OCI-LY7 (cell line): ENCODE measurements at regions not wholly inside any gene's neighbourhood (a gene's known extent, or its start where the extent isn't known, plus 50 kb on each side); places are given as distances from the start of the nearest gene placed in this dataset.

Experiments used
- BruUV-seq: library from RNA; stranded (reverse); fragments of 400-500 nt; replicated peaks from 2 replicates; lab custom pipeline; 2021; lab: Mats Ljungman, UMichigan
- CTCF ChIA-PET: fragments of 300-600 bp; sonication (Branson Sonifier 250); formaldehyde crosslinking; loops from one replicate; lab custom pipeline; 2022; ENCODE audit warnings: antibody characterized with exemption; ENCODE audit not compliant: unreplicated experiment; lab: Charles Lee
- POLR2A ChIA-PET: fragments of 300-600 bp; sonication (Branson Sonifier 250); formaldehyde crosslinking; loops from one replicate; lab custom pipeline; 2022; ENCODE audit warnings: antibody characterized with exemption; lab: Charles Lee
- DNase-seq: peaks from one replicate; pipeline ENCODE4 v3.0.0-alpha.2; 2015; ENCODE audit warnings: low spot score
- H2AFZ ChIP-seq: fragments of 200-600 bp; sonication (generic), shearing (Covaris generic); 2 replicates; pipeline ENCODE4 v1.6.1; 2014; ENCODE audit warnings: mild to moderate bottlenecking, antibody characterized with exemption, low read length, moderate library complexity
- H3K27ac ChIP-seq: fragments of 200-600 bp; sonication (generic); 2 replicates; pipeline ENCODE4 v1.5.1; 2014; ENCODE audit warnings: mixed run types, low read depth, mild to moderate bottlenecking, moderate library complexity, low read length, inconsistent platforms; ENCODE audit not compliant: poor library complexity, severe bottlenecking
- H3K36me3 ChIP-seq: fragments of 200-600 bp; sonication (generic); 2 replicates; pipeline ENCODE4 v1.6.1; 2014; ENCODE audit warnings: mild to moderate bottlenecking, antibody characterized with exemption, low read length, moderate library complexity, mixed read lengths; ENCODE audit not compliant: insufficient read depth
- H3K4me1 ChIP-seq: fragments of 200-600 bp; sonication (generic); 2 replicates; pipeline ENCODE4 v1.5.1; 2014; ENCODE audit warnings: mild to moderate bottlenecking, low read length; ENCODE audit not compliant: insufficient read depth, poor library complexity, severe bottlenecking
- H3K4me2 ChIP-seq: fragments of 200-600 bp; sonication (generic); 2 replicates; pipeline ENCODE4 v1.6.1; 2014; ENCODE audit warnings: mild to moderate bottlenecking, low read length
- H3K4me3 ChIP-seq: fragments of 200-600 bp; sonication (generic); 2 replicates; pipeline ENCODE4 v1.5.1; 2014; ENCODE audit warnings: mild to moderate bottlenecking, low read depth, low read length; ENCODE audit not compliant: poor library complexity, severe bottlenecking
- H3K79me2 ChIP-seq: fragments of 200-600 bp; sonication (generic); 2 replicates; pipeline ENCODE4 v1.6.1; 2016; ENCODE audit warnings: low read depth, mild to moderate bottlenecking, low read length, moderate library complexity, mixed read lengths; ENCODE audit not compliant: insufficient read depth
- H3K9me2 ChIP-seq: fragments of 200-600 bp; sonication (generic); 2 replicates; pipeline ENCODE4 v1.6.1; 2016; ENCODE audit warnings: mild to moderate bottlenecking, low read length, mixed read lengths; ENCODE audit not compliant: insufficient read depth
- H3K9me3 ChIP-seq: fragments of 200-600 bp; sonication (generic); 2 replicates; pipeline ENCODE4 v1.6.1; 2014; ENCODE audit warnings: mild to moderate bottlenecking, mixed run types, low read length, mixed read lengths
- H4K20me1 ChIP-seq: fragments of 200-600 bp; sonication (generic); 2 replicates; pipeline ENCODE4 v1.6.1; 2014; ENCODE audit warnings: mild to moderate bottlenecking, antibody characterized with exemption, low read length, moderate library complexity, mixed read lengths; ENCODE audit not compliant: insufficient read depth
- EZH2phosphoT487 ChIP-seq: fragments of 200-600 bp; sonication (generic); IDR thresholded peaks from 2 replicates; pipeline ENCODE4 v1.6.1; 2018; ENCODE audit warnings: low read depth, borderline replicate concordance, mild to moderate bottlenecking, mixed run types, antibody characterized with exemption, low read length, moderate library complexity, mixed read lengths
- intact Hi-C: fragments of 100-400 bp; cut with micrococcal nuclease; formaldehyde crosslinking; loops from one replicate; pipeline ENCODE4 v1.10.0; 2022; ENCODE audit not compliant: unreplicated experiment
- TF ChIP-seq, protein P1 (sequence below): fragments of 200-600 bp; sonication (generic); conservative IDR thresholded peaks from 2 replicates; pipeline ENCODE4 v1.5.1; 2014; ENCODE audit warnings: mild to moderate bottlenecking, antibody characterized with exemption, low read length, moderate library complexity, mixed read lengths

DNA sequence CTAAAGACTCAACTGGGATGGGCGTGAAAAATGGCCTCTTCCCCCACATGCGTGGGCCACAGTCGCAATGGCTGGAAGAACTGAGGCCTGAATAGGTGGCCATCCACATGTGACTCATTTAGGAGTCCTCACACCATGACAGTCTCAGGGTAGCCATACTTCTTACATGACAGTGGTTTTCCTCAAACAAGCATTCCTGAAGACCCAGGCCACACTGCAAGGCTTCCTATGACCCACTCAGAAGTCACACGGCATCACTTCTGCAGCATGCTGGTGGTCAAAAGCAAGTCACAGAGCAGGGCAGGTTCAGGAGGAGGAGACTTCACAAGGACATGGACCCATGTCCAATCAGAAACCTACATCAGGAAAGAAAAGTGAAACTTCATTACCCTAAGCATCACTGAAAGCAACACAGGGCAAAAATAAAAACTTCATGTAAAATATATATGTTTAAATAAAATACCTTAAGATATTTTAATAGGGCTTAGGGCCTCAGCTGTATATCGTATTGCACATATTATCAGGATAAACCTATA, 257.1 kb downstream of the OPA1 start:
- Histone ChIP-seq H3K4me3 (no peak overlapping the region), H3K27ac (no peak overlapping the region), H3K4me2 (no peak overlapping the region), H4K20me1 (no peaks in the 10 kb centered on the region), H2AFZ (no peak overlapping the region), H3K4me1 (peaks cover 11% of the 10 kb centered on the region), H3K9me3 (no peaks in the 10 kb centered on the region), H3K36me3 (no peaks in the 10 kb centered on the region), H3K79me2 (no peaks in the 10 kb centered on the region), H3K9me2 (no peaks in the 10 kb centered on the region)
- no peak for DNase-seq
- intact Hi-C loops: no loop called here
- TF ChIP-seq, protein P1, sequence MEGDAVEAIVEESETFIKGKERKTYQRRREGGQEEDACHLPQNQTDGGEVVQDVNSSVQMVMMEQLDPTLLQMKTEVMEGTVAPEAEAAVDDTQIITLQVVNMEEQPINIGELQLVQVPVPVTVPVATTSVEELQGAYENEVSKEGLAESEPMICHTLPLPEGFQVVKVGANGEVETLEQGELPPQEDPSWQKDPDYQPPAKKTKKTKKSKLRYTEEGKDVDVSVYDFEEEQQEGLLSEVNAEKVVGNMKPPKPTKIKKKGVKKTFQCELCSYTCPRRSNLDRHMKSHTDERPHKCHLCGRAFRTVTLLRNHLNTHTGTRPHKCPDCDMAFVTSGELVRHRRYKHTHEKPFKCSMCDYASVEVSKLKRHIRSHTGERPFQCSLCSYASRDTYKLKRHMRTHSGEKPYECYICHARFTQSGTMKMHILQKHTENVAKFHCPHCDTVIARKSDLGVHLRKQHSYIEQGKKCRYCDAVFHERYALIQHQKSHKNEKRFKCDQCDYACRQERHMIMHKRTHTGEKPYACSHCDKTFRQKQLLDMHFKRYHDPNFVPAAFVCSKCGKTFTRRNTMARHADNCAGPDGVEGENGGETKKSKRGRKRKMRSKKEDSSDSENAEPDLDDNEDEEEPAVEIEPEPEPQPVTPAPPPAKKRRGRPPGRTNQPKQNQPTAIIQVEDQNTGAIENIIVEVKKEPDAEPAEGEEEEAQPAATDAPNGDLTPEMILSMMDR: no peak
- TF ChIP-seq EZH2phosphoT487: no peak
- CTCF ChIA-PET: no interaction called here
- POLR2A ChIA-PET: no interaction called here
- no TSS peak for BruUV-seq

DNA sequence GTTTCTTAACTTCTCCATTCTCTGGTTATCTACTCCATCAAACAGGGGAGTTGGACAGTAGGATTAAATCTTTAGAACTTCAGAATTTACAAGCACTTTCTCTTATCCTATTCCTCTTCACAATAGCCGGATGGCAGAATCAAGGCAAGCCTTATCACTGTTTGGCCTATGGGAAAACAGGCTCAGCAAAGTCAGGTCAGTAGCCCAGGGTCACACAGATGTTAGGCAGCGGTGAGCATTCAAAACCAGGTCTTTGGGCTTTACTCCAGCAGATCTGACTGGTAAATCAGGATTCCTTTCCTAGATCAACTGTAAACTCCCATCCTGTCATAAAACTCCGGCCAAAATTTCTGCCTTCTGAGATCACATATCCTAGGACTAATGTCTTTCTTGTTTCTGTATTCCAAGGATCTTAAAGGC, 258.4 kb downstream of the OPA1 start:
- Histone ChIP-seq H3K4me3 (no peak overlapping the region), H3K36me3 (no peaks in the 10 kb centered on the region), H3K4me1 (peaks cover 11% of the 10 kb centered on the region), H3K79me2 (no peaks in the 10 kb centered on the region), H4K20me1 (no peaks in the 10 kb centered on the region), H3K27ac (no peak overlapping the region), H3K9me2 (no peaks in the 10 kb centered on the region), H3K9me3 (no peaks in the 10 kb centered on the region), H3K4me2 (no peak overlapping the region), H2AFZ (no peak overlapping the region)
- ChIA-PET POLR2A (interaction anchor here (0.6 kb wide), 1 partner anchor 457 kb away, joined by 3 read pairs; no protein-coding TSS in a partner anchor), CTCF (no interaction called here)
- DNase-seq: no peak
- intact Hi-C loops: no loop called here
- no TSS peak for BruUV-seq
- TF ChIP-seq EZH2phosphoT487: no peak
- TF ChIP-seq, protein P1: no peak

DNA sequence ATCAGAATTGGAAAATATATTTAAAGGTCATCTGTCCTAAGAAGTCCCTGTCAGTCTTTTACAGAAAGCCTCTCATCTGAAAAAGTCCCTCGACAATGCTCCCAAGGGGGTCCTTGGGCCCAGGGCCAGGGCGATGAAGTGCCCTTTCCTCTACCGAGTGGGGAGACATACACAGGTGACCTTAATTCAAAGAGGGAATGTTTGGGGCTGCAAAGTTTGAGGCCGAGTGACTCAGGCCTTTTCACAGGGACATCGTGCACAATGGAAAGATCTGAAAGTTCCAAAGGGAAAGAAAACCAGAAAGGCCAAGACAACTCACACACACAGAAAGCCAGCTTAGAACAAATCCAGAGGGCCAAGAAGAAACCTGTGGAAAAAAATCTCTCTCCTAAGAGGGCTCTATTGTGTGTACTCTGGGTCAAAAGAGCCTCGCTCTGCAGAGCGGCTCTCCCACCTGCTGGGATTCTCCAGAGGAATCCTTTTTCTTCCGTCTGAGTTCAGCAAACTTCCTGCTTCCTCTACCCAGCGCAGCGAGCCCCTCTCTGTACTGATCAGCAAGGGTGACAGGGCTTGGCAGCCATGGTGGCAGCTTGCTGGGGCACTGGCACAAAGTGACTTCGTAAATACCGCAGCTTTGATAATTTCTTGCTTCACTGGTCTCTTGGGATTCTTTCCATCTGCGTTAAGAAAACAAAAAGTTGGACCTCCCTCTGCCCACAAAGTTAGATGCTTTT, 259.1 kb downstream of the OPA1 start:
- ChIA-PET POLR2A (no interaction called here), CTCF (no interaction called here)
- Histone ChIP-seq H3K9me3 (no peaks in the 10 kb centered on the region), H3K27ac (no peak overlapping the region), H3K4me3 (no peak overlapping the region), H3K79me2 (no peaks in the 10 kb centered on the region), H3K4me2 (no peak overlapping the region), H2AFZ (no peak overlapping the region), H3K36me3 (no peaks in the 10 kb centered on the region; the same call in 1 of the 2 replicates), H3K9me2 (no peaks in the 10 kb centered on the region), H3K4me1 (peaks cover 11% of the 10 kb centered on the region), H4K20me1 (no peaks in the 10 kb centered on the region)
- TF ChIP-seq EZH2phosphoT487: no peak
- TF ChIP-seq, protein P1: no peak
- no TSS peak for BruUV-seq
- no peak for DNase-seq
- intact Hi-C loops: no loop called here
